NCI-H345 treated with DMSO at 0.1 percent for 48 hours (cell line): ENCODE measurements at regions not wholly inside any gene's neighbourhood (a gene's known extent, or its start where the extent isn't known, plus 50 kb on each side); places are given as distances from the start of the nearest gene placed in this dataset.
"Not testable (repeated sequence)": the region's sequence is repeated elsewhere in the genome, so short reads cannot be mapped to it uniquely, and the experiment has no call there.

Source experiments
- DNase-seq: peaks from one replicate; lab custom pipeline; 2025; ENCODE audit not compliant: unreplicated experiment; lab: John Stamatoyannopoulos, UW

- no peak for DNase-seq
These were observed 954.0 kb upstream of the CDH6 start for GRCh38 chr5:30239331-30240022.

- no peak for DNase-seq
These were observed 956.3 kb upstream of the CDH6 start for GRCh38 chr5:30237189-30237588.

- DNase-seq, result no peak
These were observed 983.7 kb upstream of the CDH6 start for GRCh38 chr5:30209755-30210154.

- no peak for DNase-seq
These were observed 995.8 kb upstream of the CDH6 start for GRCh38 chr5:30197662-30198061.

GRCh38 chr5:30195036-30195435, 998.5 kb upstream of the CDH6 start:
- DNase-seq, result peak; percentile 39

GRCh38 chr5:30194595-30194994, 998.9 kb upstream of the CDH6 start:
- DNase-seq, result peak; percentile 55

- no peak for DNase-seq
These were observed 1009.7 kb upstream of the CDH6 start for GRCh38 chr5:30183795-30184194.

GRCh38 chr5:30156156-30156555, 1037.3 kb upstream of the CDH6 start:
- DNase-seq, result no peak

- no peak for DNase-seq
These were observed 1041.1 kb upstream of the CDH6 start for GRCh38 chr5:30152431-30152830.

- no peak for DNase-seq
These were observed 1043.3 kb upstream of the CDH6 start for GRCh38 chr5:30150231-30150630.

- no peak for DNase-seq
These were observed 1044.0 kb upstream of the CDH6 start for GRCh38 chr5:30149526-30149925.

- DNase-seq, result no peak
These were observed 1045.5 kb upstream of the CDH6 start for GRCh38 chr5:30147976-30148375.

GRCh38 chr5:30144059-30144458, 1049.4 kb upstream of the CDH6 start:
- not testable (repeated sequence) for DNase-seq

- no peak for DNase-seq
These were observed 1051.1 kb upstream of the CDH6 start for GRCh38 chr5:30142432-30142831.

- no peak for DNase-seq
These were observed 1072.4 kb upstream of the CDH6 start for GRCh38 chr5:30121043-30121442.

GRCh38 chr5:30117135-30117534, 1076.4 kb upstream of the CDH6 start:
- no peak for DNase-seq

GRCh38 chr5:30113542-30113941, 1079.9 kb upstream of the CDH6 start:
- no peak for DNase-seq

- no peak for DNase-seq
These were observed 1080.6 kb upstream of the CDH6 start for GRCh38 chr5:30112867-30113266.

GRCh38 chr5:30108051-30108450, 1085.4 kb upstream of the CDH6 start:
- DNase-seq, result no peak

GRCh38 chr5:30106596-30106995, 1086.9 kb upstream of the CDH6 start:
- no peak for DNase-seq

GRCh38 chr5:30104872-30105596, 1088.5 kb upstream of the CDH6 start:
- DNase-seq, result no peak

- DNase-seq, result no peak
These were observed 1089.9 kb upstream of the CDH6 start for GRCh38 chr5:30103452-30104202.
